Cardiac fibroblast (primary cell): ENCODE measurements at regions not wholly inside any gene's neighbourhood (a gene's known extent, or its start where the extent isn't known, plus 50 kb on each side); places are given as distances from the start of the nearest gene placed in this dataset.

Experiments used
- DNase-seq, 2 donors: peaks; one replicate each; pipeline versions ENCODE4 v3.0.0 to v3.0.0-alpha.2; 2010; ENCODE audit warnings: low read depth in 2 of 2
- H3K4me3 ChIP-seq, 2 donors: replicated peaks in 1 of 2; 1 replicate in 1 of 2; 2 replicates in 1 of 2; pipeline ENCODE4 v1.5.1; 2011; ENCODE audit warnings: low read depth in 2 of 2, low read length in 2 of 2, mild to moderate bottlenecking in 2 of 2, moderate library complexity in 1 of 2
- TF ChIP-seq, protein P1 (sequence below): IDR thresholded peaks from one replicate; pipeline ENCODE4 v1.5.1; 2011; ENCODE audit warnings: low read depth, mild to moderate bottlenecking, low read length, inconsistent platforms

DNA sequence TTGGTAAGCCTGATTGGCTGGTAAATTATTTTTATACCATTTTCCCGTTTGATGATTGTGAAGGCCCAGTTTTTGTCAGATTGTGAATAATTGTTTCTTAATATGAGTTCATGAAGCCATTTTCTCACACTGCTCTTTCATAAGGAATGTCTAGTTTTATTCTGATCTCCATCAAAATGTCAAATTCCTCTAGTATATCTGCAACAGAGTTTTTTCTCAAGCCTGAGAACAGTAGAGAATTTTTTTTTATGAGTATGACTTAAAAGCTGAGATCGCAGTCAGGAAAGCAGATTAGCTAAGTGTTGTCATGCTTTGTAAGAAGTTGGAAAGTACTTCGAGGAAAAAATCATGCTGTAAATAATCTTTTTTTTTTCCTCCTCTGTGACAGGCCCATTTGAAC, 484.9 kb upstream of the ATP2B1 start:
- H3K4me3 ChIP-seq: no peak overlapping the region
- TF ChIP-seq, protein P1, sequence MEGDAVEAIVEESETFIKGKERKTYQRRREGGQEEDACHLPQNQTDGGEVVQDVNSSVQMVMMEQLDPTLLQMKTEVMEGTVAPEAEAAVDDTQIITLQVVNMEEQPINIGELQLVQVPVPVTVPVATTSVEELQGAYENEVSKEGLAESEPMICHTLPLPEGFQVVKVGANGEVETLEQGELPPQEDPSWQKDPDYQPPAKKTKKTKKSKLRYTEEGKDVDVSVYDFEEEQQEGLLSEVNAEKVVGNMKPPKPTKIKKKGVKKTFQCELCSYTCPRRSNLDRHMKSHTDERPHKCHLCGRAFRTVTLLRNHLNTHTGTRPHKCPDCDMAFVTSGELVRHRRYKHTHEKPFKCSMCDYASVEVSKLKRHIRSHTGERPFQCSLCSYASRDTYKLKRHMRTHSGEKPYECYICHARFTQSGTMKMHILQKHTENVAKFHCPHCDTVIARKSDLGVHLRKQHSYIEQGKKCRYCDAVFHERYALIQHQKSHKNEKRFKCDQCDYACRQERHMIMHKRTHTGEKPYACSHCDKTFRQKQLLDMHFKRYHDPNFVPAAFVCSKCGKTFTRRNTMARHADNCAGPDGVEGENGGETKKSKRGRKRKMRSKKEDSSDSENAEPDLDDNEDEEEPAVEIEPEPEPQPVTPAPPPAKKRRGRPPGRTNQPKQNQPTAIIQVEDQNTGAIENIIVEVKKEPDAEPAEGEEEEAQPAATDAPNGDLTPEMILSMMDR: no peak
- no peak for DNase-seq

DNA sequence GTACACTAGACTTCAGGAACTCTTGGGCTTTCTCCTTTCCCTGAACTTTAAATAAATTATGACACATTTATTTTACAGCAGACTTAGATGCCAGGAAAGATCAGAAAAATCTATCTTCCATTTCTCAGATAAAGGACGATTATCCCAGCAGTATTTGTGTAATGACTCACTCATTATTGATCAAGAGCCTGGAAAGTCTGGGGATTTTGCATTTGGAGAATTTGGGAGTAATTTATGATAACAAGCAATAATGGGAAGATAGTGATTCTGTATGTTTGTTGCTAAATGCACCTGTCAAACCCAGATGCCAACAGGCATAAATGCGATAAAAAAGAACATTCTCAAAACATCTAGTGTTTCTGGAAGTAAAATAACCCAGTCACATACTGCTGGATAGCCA, 480.2 kb upstream of the ATP2B1 start:
- TF ChIP-seq, protein P1: no peak
- no peak overlapping the region for H3K4me3 ChIP-seq
- no peak for DNase-seq

DNA sequence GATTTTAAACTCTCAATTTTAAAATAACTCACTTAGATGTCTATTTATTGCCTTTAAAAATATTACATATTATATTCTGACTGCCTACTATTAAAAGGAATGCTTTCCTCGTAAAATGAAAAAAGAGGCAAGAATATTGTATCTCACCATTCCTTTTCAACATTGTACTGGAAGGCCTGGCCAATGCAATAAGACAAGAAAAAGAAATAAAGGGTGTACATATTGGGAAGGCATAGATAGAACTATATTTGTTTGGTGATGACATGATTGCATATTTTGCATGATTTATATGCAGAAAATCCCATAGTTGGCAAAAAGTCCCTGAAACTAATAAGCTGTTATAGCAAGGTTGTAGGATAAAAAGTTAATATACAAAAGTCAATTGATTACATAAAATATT, 474.6 kb upstream of the ATP2B1 start:
- TF ChIP-seq, protein P1: no peak
- H3K4me3 ChIP-seq: no peak overlapping the region
- no peak for DNase-seq

DNA sequence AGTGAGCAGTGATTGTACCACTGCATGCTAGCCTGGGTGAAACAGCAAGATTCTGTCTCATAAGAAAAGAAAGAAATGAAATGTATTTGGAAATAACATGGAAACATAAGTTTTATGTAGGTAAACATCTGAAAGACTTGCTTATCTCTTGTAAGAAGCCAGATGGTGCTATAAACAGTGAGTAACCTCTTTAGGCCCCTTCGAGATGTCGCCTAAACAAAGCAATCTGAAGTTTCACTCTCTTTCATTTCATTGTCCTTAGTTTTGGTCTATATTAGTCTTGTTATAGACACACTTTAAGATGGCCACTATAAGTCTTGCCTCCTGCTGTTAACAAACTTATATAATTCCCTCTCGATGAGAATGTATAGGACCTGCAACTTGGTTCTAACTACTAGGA, 472.6 kb upstream of the ATP2B1 start:
- TF ChIP-seq, protein P1: no peak
- H3K4me3 ChIP-seq: no peak overlapping the region
- peak in 1 of 2 donors; percentile 1 for DNase-seq

DNA sequence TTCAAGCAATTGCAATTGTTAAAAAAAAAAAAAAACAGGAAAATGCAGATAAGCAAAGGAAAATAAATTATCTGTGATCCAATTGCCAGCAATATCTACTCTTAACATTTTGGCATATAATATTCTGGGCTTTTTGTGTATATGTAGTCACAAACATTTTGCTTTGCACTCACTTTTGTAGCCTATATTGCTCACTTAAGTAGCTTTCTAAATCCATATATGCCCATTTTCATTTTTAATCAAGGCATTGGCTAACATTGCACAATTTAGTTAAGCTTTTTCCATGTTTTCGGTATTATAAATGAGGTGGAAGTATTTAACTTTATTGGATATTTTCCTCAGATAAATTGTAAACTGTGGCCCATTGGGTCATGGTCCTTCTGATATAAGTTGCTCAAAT, 466.3 kb upstream of the ATP2B1 start:
- no peak overlapping the region for H3K4me3 ChIP-seq
- TF ChIP-seq, protein P1: no peak
- DNase-seq: no peak

DNA sequence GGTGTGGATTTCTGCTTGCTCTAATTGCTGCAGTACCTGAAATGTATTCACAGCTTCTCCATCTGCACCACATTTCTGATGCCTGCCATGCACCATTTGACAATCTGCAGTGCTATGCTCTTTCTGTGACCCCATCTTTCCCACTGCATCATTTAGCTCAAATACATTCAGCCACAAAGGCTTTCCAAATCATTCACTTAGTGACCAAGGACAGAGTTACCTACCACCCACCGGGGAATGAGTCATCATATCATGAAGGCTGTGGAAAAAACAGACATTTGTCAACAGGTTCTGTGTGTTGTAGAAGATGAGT, 465.5 kb upstream of the ATP2B1 start:
- peak in 1 of 2 donors; percentile 8 for DNase-seq
- TF ChIP-seq, protein P1: no peak

DNA sequence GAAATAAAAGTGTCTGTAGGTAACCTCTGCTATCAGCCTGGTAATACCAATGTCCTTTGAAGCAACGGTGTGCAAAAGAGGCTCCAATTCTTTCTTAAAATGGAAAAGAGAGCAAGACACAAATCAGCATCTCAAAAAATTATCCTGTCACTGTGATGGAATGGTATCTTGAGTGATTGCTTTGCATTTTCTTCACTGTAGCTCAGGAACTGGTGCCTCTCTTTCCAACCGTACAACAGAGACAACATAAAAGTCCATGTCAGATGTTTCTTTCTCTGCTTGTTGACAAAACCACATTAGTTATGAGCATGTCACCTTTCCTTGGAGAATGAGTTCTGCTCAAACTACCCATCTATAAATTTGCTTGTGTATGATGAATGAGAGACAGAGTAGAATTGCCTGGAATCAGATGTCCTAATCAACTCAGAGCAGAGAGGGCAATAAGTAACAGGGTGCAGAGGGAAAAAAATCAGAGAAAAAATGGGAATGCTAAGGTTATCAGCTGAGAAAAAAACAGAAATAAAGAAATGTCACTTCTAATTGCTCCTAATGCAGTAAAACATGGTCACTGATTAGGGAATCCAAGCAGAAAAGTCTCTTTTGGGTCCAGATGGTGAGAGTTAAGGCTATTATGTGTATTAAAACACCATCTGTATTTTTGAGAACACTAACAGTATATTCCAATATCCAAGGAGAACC, 465.0 kb upstream of the ATP2B1 start:
- TF ChIP-seq, protein P1: no peak
- DNase-seq: no peak
- no peak overlapping the region for H3K4me3 ChIP-seq

More for the DNA sequence above, 465.5 kb upstream of the ATP2B1 start:
- no peak overlapping the region for H3K4me3 ChIP-seq
